Amygdala (tissue), 56 donors: ENCODE measurements at regions not wholly inside any gene's neighbourhood (a gene's known extent, or its start where the extent isn't known, plus 50 kb on each side); places are given as distances from the start of the nearest gene placed in this dataset.
"Not testable (repeated sequence)": the region's sequence is repeated elsewhere in the genome, so short reads cannot be mapped to it uniquely, and the experiment has no call there.

Source experiments
- DNase-seq, 56 donors: peaks; one replicate each; lab custom pipeline; 2025; lab: John Stamatoyannopoulos, UW

- DNase-seq: no peak
Observed at GRCh38 chr10:84626397-84627087, 298.2 kb downstream of the CCSER2 start.

DNA sequence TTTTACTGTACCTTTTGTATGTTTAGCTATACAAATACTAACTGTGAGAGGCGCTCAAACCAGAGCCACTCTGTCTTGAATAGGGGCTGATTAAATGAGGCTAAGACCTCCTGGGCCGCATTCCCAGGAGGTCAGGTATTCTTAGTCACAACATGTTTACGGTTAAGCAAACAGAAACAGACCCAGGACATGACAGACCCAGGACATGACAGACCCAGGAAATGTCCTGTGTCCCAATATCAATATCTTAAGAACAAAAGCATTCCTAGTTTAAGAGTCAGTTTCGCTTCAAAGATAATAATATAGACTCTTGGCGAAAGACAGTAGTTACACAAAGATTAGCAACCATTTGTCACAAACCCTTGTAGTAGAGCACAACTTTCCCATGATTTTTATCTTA, 304.5 kb downstream of the CCSER2 start:
- DNase-seq: no peak

DNA sequence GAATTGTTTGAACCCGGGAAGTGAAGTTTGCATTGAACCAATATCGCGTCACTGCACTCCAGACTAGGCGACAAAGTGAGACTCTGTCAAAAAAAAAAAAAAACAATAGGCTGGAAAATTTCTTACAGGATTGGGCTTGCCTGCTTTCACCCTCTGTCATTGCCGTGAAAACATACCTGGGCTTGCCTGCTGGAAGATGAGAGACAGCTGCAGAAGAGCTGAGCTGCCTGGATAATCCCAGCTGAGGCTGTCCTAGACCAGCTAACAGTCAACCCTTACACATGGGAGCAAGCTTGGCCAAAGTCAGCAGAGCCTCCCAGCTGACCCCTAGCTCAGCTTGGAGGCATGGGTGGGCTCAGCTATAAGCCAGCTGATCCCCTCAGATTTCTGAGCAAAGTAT, 306.2 kb downstream of the CCSER2 start:
- DNase-seq: no peak

DNA sequence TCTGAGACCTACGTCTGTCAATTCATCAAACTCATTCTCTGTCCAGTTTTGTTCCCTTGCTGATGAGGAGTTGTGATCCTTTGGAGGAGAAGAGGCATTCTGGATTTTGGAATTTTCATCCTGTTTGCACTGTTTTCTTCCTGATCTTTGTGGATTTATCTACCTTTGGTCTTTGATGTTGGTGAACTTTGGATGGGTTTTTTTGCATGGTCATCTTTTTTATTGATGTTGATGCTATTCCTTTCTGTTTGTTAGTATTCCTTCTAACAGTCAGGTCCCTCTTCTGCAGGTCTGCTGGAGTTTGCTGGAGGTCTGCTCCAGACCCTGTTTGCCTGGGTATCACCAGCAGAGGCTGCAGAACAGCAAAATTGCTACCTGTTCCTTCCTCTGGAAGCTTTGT, 322.2 kb downstream of the CCSER2 start:
- not testable (repeated sequence) for DNase-seq

DNA sequence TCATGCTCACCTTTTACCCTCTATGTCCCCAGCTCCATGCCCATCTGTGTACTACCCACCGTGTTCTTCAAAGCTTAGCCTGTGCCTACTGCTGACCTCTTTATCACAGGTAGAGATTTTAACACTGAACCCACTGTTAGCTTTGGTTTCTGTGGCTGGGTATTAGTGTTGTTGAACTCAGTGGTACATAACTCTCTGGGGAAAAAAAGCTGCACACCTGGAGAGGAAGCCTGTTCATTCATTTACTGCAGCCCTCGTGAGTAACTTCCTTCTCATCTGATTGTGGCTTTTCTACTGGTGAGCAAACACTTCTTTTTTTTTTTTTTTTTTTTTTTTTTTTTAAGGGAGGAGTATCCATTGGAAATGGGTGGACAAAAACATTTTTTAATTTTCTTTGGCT, 326.3 kb downstream of the CCSER2 start:
- no peak for DNase-seq

DNA sequence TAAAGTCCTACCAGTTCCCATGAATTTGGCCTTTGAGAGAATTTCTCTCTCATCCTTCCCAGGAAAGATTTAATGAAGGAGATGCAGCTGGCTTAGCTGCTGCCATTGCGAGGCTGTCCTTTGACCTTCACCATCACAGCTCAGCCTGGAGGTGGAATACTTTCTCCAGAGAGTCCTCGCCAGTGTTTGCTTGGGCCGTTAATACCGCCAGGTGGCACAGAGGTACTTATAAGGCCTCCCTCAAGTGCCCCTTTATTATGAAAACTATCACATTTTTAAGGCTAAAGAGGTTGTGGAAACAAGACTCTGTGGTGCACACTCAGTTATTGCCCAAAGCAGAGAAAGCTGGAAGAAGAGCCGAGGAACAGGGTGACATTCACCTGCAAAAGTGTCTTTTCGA, 330.6 kb downstream of the CCSER2 start:
- DNase-seq: no peak

DNA sequence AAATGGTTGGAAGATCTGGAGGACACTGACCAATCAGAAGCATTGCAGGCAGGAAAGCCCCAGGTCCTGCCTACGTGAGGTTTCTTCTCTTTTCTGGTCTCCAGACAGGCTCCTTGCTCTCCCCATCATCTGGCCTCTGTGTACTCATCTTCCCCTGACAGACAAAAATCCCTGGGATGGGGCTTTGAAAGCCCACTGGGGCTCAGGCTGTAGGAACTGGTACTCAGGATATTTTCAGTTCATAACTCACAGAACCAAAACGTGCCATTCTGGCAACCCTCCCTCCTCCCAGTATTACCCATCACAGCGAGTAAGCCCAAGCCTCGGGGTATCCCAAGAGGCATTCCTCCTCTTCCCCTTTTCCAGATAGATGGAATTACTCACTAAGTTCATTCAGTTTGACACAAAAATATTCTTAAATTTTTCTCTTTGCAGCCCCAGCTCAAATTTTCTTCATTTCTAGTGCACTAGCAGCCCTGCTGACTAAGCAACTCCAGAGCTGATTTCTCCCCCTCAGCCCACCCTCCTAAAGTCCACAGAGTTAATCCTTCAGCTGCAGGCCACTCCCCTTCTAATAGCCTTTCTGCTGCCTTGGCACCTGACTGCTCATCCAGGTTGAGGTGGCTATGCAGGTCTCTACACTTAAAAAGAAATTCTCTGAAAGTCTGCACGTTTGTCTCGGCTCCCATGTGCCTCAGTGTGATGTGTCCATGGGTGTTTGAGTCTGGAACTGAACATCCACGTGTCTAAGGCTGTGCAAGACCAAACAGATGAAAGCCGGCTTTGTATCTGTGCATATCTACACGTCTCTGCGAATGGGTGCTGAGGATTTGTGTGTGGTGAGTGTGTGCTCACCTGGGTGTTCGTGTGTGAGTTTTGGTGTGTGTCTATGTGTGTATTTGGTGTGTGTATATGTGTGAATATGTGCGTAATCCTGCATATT, 331.4 kb downstream of the CCSER2 start:
- DNase-seq: no peak

DNA sequence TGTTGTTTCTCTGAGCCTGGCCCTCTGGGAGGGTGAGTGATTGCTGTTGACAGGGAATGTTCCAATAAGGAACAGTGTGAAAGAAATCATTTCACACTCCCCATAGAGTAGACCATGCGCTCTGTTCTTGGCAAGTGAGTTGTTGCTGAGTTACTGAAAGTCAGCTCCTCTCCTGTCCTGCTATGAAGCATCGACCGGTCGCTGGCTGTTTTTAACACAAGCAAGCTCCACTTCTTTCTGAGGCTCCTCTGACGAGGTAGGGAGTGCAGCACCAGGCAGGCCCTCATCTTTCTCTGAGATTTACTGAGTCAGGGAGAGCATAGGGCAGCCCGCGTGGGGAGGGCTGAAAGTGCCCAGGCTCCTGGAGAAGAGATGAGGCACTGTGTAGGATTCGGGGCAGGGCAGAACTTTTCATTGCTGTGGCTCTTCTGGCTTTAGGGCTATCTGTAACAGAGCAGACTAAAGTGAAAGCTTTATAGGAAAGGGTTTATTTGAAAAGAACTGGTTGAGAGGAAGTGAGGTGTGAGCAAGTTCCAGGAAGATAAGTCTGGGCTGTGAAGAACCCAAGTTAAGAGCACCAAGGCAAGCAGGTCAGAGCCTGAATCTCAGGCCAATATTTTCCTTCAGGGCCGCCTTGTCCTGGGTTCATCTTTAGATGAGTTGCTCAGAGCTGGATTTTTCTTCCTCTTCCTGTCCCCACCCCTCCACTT, 332.2 kb downstream of the CCSER2 start:
- DNase-seq: no peak

GRCh38 chr10:84665211-84665610, 336.8 kb downstream of the CCSER2 start:
- DNase-seq: no peak

DNA sequence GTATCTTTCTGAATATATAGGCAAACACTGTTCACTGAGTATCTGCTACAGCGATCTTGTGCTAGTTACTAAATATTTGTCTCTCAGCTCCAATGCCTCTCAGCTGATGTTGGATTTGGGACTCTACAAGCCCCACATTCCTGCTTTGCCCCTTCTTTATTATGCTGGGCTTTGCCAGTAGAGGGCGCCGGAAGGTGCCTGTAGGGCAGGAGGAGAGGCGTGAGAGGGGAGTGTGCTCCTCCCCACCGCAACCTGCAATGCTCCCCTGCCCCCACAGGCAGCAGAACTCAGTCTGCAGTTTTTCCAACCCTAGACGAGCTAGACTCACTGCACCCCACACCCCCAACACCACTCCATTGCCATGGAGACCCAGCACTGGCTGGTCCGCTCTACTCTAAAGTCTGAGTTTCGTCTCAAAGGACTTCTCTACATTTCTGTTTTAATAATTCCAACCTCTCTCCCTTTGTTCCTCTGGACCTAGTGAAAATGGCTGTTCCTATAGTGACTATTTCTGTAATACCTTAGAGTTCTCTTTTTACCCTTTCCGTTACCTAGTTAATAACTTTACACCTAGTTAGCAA, 337.6 kb downstream of the CCSER2 start:
- no peak for DNase-seq

- DNase-seq: no peak
Observed at GRCh38 chr10:84668186-84668763, 339.9 kb downstream of the CCSER2 start.

DNA sequence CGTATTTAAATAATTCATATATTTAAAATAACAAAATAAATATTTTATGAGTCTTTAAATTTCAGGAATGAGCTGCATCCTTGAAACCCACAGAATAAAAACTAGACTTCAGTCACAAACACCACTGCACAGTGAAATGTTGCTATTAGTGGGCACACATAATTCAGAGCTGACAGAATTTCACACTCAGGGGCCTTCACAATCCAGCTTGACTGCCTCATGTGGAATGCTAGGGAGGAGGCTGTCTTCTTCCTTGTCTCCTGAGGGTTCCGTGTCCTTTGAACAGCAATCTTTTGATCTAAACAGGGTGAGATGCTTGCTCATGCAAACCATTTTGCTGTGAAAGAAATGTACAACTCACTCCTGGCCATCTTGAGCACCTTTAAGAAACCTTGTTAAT, 346.7 kb downstream of the CCSER2 start:
- DNase-seq: no peak

DNA sequence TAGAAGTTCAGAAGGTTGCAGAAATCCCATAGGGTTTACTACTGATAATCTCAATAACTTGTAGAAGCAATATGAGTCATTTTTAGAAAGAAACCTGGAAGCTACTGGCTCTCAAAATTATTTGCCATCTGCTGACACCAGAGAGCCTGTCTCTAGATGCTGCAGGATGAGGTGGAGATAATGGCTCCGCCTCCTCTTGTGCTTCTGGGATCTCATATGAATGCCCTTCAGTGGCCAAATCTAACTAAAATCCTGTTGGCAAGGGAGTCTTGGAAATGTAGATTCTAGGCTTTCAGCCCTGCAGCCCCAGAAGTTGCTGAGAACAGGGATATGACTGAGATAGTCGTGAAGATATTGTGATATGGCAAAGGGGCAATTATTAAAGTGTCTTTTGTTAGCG, 348.1 kb downstream of the CCSER2 start:
- no peak for DNase-seq

DNA sequence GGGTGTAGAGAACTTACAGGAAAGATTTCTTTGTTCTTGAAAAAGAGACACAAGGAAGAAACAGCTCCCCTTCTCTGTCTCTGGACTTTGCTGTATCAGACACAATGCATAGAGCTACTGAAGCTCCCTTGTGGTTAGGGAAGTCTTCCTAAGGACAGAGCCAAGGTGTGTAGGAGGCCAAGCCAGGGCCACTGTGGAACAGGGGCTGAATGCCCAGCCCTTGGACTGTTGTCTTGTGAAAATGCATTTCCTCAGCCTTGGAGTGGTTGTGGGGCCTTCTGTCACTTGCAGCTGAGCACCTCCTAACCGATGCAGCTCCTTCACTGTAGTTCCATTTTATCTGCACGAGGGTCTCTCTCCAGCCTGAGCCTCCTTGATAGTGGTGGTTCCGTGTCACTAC, 353.4 kb downstream of the CCSER2 start:
- DNase-seq: no peak

DNA sequence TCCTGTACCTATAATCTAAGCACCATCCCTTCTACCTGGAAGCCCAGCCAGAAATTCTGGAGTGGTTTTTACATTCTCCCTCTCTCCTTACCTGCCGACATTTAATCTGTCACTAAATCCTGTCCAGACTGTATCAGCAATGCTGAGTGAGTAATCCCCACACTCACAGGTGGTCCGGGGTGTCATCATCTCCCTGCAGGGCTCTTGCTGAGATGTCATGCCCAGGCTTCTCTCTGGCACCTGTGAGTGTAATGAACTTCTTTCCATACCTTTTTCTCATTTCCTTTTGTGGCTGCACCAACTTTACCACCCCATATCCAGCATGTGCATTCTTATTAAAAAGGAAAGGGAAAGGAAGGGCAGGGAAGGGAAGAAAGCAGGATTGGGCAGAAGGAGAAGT, 355.2 kb downstream of the CCSER2 start:
- no peak for DNase-seq

DNA sequence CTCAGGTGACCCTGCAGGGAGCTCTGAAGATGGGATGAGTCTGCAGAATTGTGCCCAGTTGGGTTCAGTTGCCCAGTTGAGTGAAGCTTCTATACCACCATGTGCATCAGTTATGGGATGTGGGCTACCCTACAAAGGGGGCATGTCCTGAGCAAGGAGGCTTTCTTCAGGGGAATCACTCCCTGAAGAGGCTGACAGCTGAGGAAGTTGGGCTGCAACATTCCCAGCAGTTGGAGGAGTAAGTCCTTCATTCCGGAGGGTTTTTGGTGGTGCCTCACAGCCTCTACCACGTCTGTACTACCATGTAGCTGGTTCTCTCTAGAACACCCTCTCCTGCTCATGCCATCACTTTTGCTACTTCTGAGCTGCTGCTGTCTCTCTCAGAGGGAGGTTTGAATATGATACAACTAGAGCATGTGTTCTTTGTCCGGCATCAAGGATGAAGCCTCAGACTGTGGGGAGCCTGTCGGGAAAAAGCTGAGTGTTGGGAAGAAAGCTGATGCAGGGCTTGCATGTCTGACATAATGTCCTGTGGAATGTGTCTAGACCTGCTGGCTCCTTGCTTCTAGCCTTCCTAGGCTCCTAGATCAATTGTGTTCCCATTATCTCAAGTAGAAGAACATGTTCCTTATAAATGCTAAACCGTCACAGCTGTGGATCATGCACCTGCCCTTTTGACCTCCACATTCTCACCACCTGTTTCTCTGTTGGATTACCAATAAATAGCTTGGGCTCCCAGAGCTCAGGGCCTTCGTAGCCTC, 355.8 kb downstream of the CCSER2 start:
- no peak for DNase-seq

GRCh38 chr10:84685047-84685660, 356.8 kb downstream of the CCSER2 start:
- DNase-seq: no peak

DNA sequence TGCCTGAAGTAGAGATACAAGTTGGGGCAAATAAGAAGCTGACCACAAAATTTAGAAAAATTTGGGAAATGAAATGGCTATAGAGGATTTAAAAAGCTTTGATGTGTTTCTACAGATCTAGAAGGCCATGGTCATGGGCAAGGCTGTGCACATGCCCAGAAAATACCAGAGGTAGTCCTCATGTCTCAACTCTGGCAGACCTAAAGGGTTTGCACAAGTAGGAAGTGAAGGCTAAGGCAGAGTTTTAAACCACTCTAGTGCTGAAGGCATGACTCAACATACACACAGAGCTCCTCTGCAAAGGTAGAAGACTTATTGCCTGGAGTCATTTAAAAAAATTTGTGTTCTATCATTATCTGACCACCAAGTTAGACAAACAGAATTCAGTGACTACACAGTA, 364.6 kb downstream of the CCSER2 start:
- DNase-seq: no peak

DNA sequence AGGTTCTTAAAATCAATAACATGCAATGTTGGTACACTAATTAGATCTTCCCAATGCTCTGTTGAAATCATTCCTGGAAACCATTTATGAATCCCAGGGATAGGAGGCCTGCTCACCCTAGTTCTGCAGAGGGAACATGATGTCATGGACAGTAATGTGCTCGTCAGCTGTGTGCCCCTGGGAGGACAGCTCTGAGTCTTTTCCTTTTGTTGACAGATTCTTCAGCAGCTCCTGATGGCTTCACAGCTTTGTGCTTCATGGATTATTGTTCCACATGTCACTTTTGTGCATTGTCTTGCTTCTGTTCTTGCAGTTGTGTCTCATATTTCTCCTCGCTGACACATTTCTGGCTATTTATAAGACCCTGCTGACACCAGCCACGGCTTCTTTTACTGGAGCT, 367.5 kb downstream of the CCSER2 start:
- DNase-seq: no peak
